NB4 (cell line): ENCODE measurements at regions not wholly inside any gene's neighbourhood (a gene's known extent, or its start where the extent isn't known, plus 50 kb on each side); places are given as distances from the start of the nearest gene placed in this dataset.

Experiments used
- TF ChIP-seq, protein P1 (sequence below): IDR thresholded peaks from one replicate; pipeline ENCODE4 v1.5.1; 2012; ENCODE audit warnings: low read depth, low read length
- TF ChIP-seq, protein P2 (sequence below): IDR thresholded peaks from 2 replicates; pipeline ENCODE4 v1.6.1; 2011; ENCODE audit warnings: low read depth, low read length

DNA sequence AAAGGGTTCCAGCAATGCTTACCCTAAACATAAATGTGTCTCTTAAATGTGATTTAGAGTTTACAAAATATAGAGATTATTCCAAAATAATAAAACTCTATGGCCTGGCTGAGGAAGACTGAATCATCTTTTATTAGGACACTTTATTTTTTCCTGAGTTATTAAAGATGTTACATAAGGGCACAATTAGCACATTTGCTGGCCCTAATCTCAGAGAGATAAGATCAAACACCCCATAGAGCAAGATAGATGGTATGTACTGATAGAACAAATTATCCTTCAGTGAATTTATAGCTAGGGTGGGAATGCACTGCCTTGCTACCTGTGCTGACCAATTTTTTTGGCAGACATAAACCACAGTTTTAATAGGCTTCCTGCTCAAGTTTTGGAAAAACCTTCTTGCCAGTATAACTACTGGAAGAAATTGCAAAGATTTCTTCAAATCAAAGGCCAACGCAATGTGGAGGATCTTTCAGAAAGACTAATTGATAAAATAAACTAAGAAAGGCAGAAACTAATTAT, 367.1 kb upstream of the MPDZ start:
- TF ChIP-seq, protein P1, sequence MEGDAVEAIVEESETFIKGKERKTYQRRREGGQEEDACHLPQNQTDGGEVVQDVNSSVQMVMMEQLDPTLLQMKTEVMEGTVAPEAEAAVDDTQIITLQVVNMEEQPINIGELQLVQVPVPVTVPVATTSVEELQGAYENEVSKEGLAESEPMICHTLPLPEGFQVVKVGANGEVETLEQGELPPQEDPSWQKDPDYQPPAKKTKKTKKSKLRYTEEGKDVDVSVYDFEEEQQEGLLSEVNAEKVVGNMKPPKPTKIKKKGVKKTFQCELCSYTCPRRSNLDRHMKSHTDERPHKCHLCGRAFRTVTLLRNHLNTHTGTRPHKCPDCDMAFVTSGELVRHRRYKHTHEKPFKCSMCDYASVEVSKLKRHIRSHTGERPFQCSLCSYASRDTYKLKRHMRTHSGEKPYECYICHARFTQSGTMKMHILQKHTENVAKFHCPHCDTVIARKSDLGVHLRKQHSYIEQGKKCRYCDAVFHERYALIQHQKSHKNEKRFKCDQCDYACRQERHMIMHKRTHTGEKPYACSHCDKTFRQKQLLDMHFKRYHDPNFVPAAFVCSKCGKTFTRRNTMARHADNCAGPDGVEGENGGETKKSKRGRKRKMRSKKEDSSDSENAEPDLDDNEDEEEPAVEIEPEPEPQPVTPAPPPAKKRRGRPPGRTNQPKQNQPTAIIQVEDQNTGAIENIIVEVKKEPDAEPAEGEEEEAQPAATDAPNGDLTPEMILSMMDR, result no peak
- TF ChIP-seq, protein P2, sequence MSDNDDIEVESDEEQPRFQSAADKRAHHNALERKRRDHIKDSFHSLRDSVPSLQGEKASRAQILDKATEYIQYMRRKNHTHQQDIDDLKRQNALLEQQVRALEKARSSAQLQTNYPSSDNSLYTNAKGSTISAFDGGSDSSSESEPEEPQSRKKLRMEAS, result no peak
